ENCODE measurements at regions not wholly inside any gene's neighbourhood (a gene's known extent, or its start where the extent isn't known, plus 50 kb on each side); places are given as distances from the start of the nearest gene placed in this dataset.

GRCh38 chr21:25175938-25176337 lies 431.3 kb downstream of the MRPL39 start:
- TF ChIP-seq CTCF (IDR thresholded peaks at IDR 0.05) (no peak), POLR2A (IDR thresholded peaks at IDR 0.05) (no peak)
